Panc1 (cell line): ENCODE measurements at regions not wholly inside any gene's neighbourhood (a gene's known extent, or its start where the extent isn't known, plus 50 kb on each side); places are given as distances from the start of the nearest gene placed in this dataset.

Experiments used
- ATAC-seq: fragments of 200-7000 bp; cut with Tn5 transposase; 2 replicates; pipeline ENCODE4 v1.9.1; 2020; ENCODE audit warnings: mild to moderate bottlenecking, moderate library complexity
- BruUV-seq: library from RNA; stranded (reverse); fragments of 400-500 nt; replicated peaks from 2 replicates; lab custom pipeline; 2021; lab: Mats Ljungman, UMichigan
- CTCF ChIA-PET: fragments of 300-600 bp; sonication (Branson Sonifier 250); formaldehyde crosslinking; loops from one replicate; lab custom pipeline; 2022; ENCODE audit warnings: antibody characterized with exemption; lab: Charles Lee
- POLR2A ChIA-PET: fragments of 300-600 bp; sonication (Branson Sonifier 250); formaldehyde crosslinking; loops from one replicate; lab custom pipeline; 2022; ENCODE audit warnings: antibody characterized with exemption; lab: Charles Lee
- DNase-seq: peaks from one replicate; pipeline ENCODE4 v3.0.0-alpha.2; 2010; ENCODE audit warnings: low read depth, low spot score
- H3K27ac ChIP-seq: 2 replicates; pipeline ENCODE4 v1.5.1; 2011; ENCODE audit warnings: mild to moderate bottlenecking, low read length, inconsistent platforms
- H3K27me3 ChIP-seq: fragments of 200-500 bp; sonication (Bioruptor generic); 2 replicates; pipeline ENCODE4 v1.6.0; 2014; ENCODE audit warnings: low read length, inconsistent platforms; ENCODE audit not compliant: control insufficient read depth, insufficient read depth
- H3K36me3 ChIP-seq: fragments of 200-500 bp; sonication (Bioruptor generic); 2 replicates; pipeline ENCODE4 v1.5.1; 2014; ENCODE audit warnings: inconsistent platforms, mild to moderate bottlenecking, low read length, moderate library complexity; ENCODE audit not compliant: control insufficient read depth, insufficient read depth
- H3K4me1 ChIP-seq: 2 replicates; pipeline ENCODE4 v1.5.1; 2011; ENCODE audit warnings: inconsistent platforms, mild to moderate bottlenecking, low read length, moderate library complexity; ENCODE audit not compliant: control insufficient read depth, insufficient read depth
- H3K4me3 ChIP-seq, 2 experiments: 2 replicates each; pipeline ENCODE4 v1.5.1; 2011 to 2012; ENCODE audit warnings: low read depth in 2 of 2, low read length in 2 of 2, mild to moderate bottlenecking in 2 of 2, inconsistent platforms in 1 of 2, moderate library complexity in 1 of 2
- H3K9me3 ChIP-seq: fragments of 200-500 bp; sonication (Bioruptor generic); 2 replicates; pipeline ENCODE4 v1.5.1; 2014; ENCODE audit warnings: low read depth, mild to moderate bottlenecking, inconsistent platforms, low read length, moderate library complexity; ENCODE audit not compliant: control insufficient read depth, insufficient read depth
- CTCF ChIP-seq: fragments of 450-650 bp; IDR thresholded peaks from 2 replicates; pipeline ENCODE4 v1.5.1; 2017; ENCODE audit warnings: mild to moderate bottlenecking
- POLR2AphosphoS5 ChIP-seq: IDR thresholded peaks from 2 replicates; pipeline ENCODE4 v1.6.1; 2012; ENCODE audit warnings: mild to moderate bottlenecking, low read depth, low read length, moderate library complexity
- REST ChIP-seq, 2 experiments: IDR thresholded peaks; 2 replicates each; pipeline ENCODE4 v1.6.1; 2011 to 2012; ENCODE audit warnings: low read depth in 2 of 2, control low read depth in 1 of 2, low read length in 1 of 2, mild to moderate bottlenecking in 1 of 2, moderate library complexity in 1 of 2; ENCODE audit not compliant: insufficient read depth in 1 of 2
- SIN3A ChIP-seq: IDR thresholded peaks from 2 replicates; pipeline ENCODE4 v1.6.1; 2012; ENCODE audit warnings: low read depth, mild to moderate bottlenecking, low read length, moderate library complexity, borderline replicate concordance; ENCODE audit not compliant: insufficient read depth
- TCF7L2 ChIP-seq: IDR thresholded peaks from 2 replicates; pipeline ENCODE4 v1.6.1; 2011; ENCODE audit warnings: mild to moderate bottlenecking, low read depth, low read length, inconsistent platforms
- in situ Hi-C: cut with HindIII; loops from 2 replicates; pipeline ENCODE4 v1.10.0; 2016; ENCODE audit warnings: low sequenced_read_pairs, low pct_unique_long_range_greater_than_20kb
- intact Hi-C: fragments of 100-400 bp; cut with micrococcal nuclease; formaldehyde crosslinking; loops from one replicate; pipeline ENCODE4 v1.10.0; 2022; ENCODE audit not compliant: unreplicated experiment

- no peaks in the 10 kb centered on the region for H3K9me3 ChIP-seq
- no peaks in the 10 kb centered on the region for H3K4me1 ChIP-seq
- CTCF ChIA-PET = no interaction called here
- BruUV-seq = no TSS peak
- no peak for ATAC-seq
- POLR2A ChIA-PET = no interaction called here
- no peaks in the 10 kb centered on the region for H3K27me3 ChIP-seq
- no peak for TF ChIP-seq SIN3A
- TF ChIP-seq TCF7L2 = no peak
- TF ChIP-seq CTCF = no peak
- TF ChIP-seq POLR2AphosphoS5 = no peak
- TF ChIP-seq REST (IDR thresholded peaks at IDR 0.05; ENCODE audit: insufficient read depth in 1 of 2, low read depth in 2 of 2, low read length in 1 of 2) = no peak
- no peak overlapping the region for H3K27ac ChIP-seq
- H3K36me3 ChIP-seq = no peaks in the 10 kb centered on the region
- in situ Hi-C loops = no loop called here
- intact Hi-C loops = no loop called here
- DNase-seq = no peak
- no peak overlapping the region for H3K4me3 ChIP-seq
These were observed 116.1 kb upstream of the FOXN3 start for GRCh38 chr14:89533136-89533535.

- in situ Hi-C loops = no loop called here
- no peaks in the 10 kb centered on the region for H3K36me3 ChIP-seq
- no TSS peak for BruUV-seq
- H3K9me3 ChIP-seq = no peaks in the 10 kb centered on the region
- no peaks in the 10 kb centered on the region for H3K4me1 ChIP-seq
- H3K4me3 ChIP-seq = no peak overlapping the region
- ChIA-PET POLR2A (no interaction called here), CTCF (no interaction called here)
- no peaks in the 10 kb centered on the region for H3K27me3 ChIP-seq
- intact Hi-C loops = no loop called here
- DNase-seq (no peak), ATAC-seq (no peak)
- TF ChIP-seq POLR2AphosphoS5 = no peak
- no peak for TF ChIP-seq CTCF
- no peak for TF ChIP-seq SIN3A
- TF ChIP-seq TCF7L2 = no peak
- no peak for TF ChIP-seq REST (IDR thresholded peaks at IDR 0.05; ENCODE audit: insufficient read depth in 1 of 2, low read depth in 2 of 2, low read length in 1 of 2)
- H3K27ac ChIP-seq = no peak overlapping the region
These were observed 114.8 kb upstream of the FOXN3 start for GRCh38 chr14:89531661-89532335.
